ENCODE measurements at regions not wholly inside any gene's neighbourhood (a gene's known extent, or its start where the extent isn't known, plus 50 kb on each side); places are given as distances from the start of the nearest gene placed in this dataset.
"Not testable (repeated sequence)": the region's sequence is repeated elsewhere in the genome, so short reads cannot be mapped to it uniquely, and the experiment has no call there.

GRCh38 chr7:82501346-82501745 lies 57.8 kb upstream of the CACNA2D1 start:
- no peaks in the 10 kb centered on the region for H3F3A ChIP-seq (ENCODE audit: insufficient read depth, low read length, poor library complexity, severe bottlenecking)
- H3K4me3 ChIP-seq (ENCODE audit: low read length) = no peak overlapping the region
- TF ChIP-seq REST (IDR thresholded peaks at IDR 0.05; ENCODE audit: borderline replicate concordance) (no peak), RAD21 (conservative IDR thresholded peaks at IDR 0.05) (no peak), EZH2 (IDR thresholded peaks at IDR 0.05; ENCODE audit: borderline replicate concordance, insufficient read depth, low read length, poor library complexity, severe bottlenecking) (no peak), MXI1 (conservative IDR thresholded peaks at IDR 0.05; ENCODE audit: poor library complexity, severe bottlenecking) (no peak), POLR2AphosphoS5 (IDR thresholded peaks at IDR 0.05) (no peak), TAF1 (IDR thresholded peaks at IDR 0.05; ENCODE audit: low read depth) (no peak)
- H2AFZ ChIP-seq (ENCODE audit: low read depth, low read length) = no peak overlapping the region
- H3K9me3 ChIP-seq (ENCODE audit: low read length) = no peaks in the 10 kb centered on the region
- H3K36me3 ChIP-seq (ENCODE audit: insufficient read depth, low read length) = no peaks in the 10 kb centered on the region
- no peak overlapping the region for H3K4me2 ChIP-seq (ENCODE audit: low read length)
- no peaks in the 10 kb centered on the region for H3K27me3 ChIP-seq (ENCODE audit: insufficient read depth, low read depth, low read length)
- no peaks in the 10 kb centered on the region for H3K79me2 ChIP-seq (replicated peaks; ENCODE audit: insufficient read depth, low read length)
- H3K27ac ChIP-seq (ENCODE audit: low read length) = no peak overlapping the region
- H3K9me2 ChIP-seq (ENCODE audit: insufficient read depth, low read length) = no peaks in the 10 kb centered on the region
- no peak overlapping the region for H3K9ac ChIP-seq (ENCODE audit: low read length)
- no peaks in the 10 kb centered on the region for H4K20me1 ChIP-seq (ENCODE audit: insufficient read depth)

- not testable (repeated sequence) for H3K27ac ChIP-seq (ENCODE audit: low read length); H3K4me3 ChIP-seq (ENCODE audit: low read length)
Observed at GRCh38 chr7:82499546-82499945, 56.0 kb upstream of the CACNA2D1 start.

GRCh38 chr7:82494420-82494819 lies 50.8 kb upstream of the CACNA2D1 start:
- Histone ChIP-seq H3K27ac (ENCODE audit: low read length) (no peak overlapping the region), H3K4me2 (ENCODE audit: low read length) (no peak overlapping the region), H3K27me3 (ENCODE audit: insufficient read depth, low read depth, low read length) (no peaks in the 10 kb centered on the region)

More at GRCh38 chr7:82499546-82499945, 56.0 kb upstream of the CACNA2D1 start:
- not testable (repeated sequence) for H3K9me2 ChIP-seq (ENCODE audit: insufficient read depth, low read length); H3K27me3 ChIP-seq (ENCODE audit: insufficient read depth, low read depth, low read length); H3K9ac ChIP-seq (ENCODE audit: low read length); H3K4me2 ChIP-seq (ENCODE audit: low read length); H3K79me2 ChIP-seq (replicated peaks; ENCODE audit: insufficient read depth, low read length); H2AFZ ChIP-seq (ENCODE audit: low read depth, low read length); H3K9me3 ChIP-seq (ENCODE audit: low read length); H3K36me3 ChIP-seq (ENCODE audit: insufficient read depth, low read length); H3F3A ChIP-seq (ENCODE audit: insufficient read depth, low read length, poor library complexity, severe bottlenecking); H4K20me1 ChIP-seq (ENCODE audit: insufficient read depth)

More at GRCh38 chr7:82494420-82494819, 50.8 kb upstream of the CACNA2D1 start:
- Histone ChIP-seq H2AFZ (ENCODE audit: low read depth, low read length) (no peak overlapping the region), H3F3A (ENCODE audit: insufficient read depth, low read length, poor library complexity, severe bottlenecking) (no peaks in the 10 kb centered on the region), H3K36me3 (ENCODE audit: insufficient read depth, low read length) (no peaks in the 10 kb centered on the region), H3K9me3 (ENCODE audit: low read length) (no peaks in the 10 kb centered on the region), H4K20me1 (ENCODE audit: insufficient read depth) (no peaks in the 10 kb centered on the region), H3K9ac (ENCODE audit: low read length) (no peak overlapping the region), H3K79me2 (replicated peaks; ENCODE audit: insufficient read depth, low read length) (no peaks in the 10 kb centered on the region), H3K9me2 (ENCODE audit: insufficient read depth, low read length) (no peaks in the 10 kb centered on the region), H3K4me3 (ENCODE audit: low read length) (no peak overlapping the region)
- TF ChIP-seq POLR2AphosphoS5 (IDR thresholded peaks at IDR 0.05) (no peak), EP300 (conservative IDR thresholded peaks at IDR 0.05; ENCODE audit: poor library complexity, severe bottlenecking) (no peak), SMC3 (conservative IDR thresholded peaks at IDR 0.05; ENCODE audit: poor library complexity) (no peak), REST (IDR thresholded peaks at IDR 0.05; ENCODE audit: borderline replicate concordance) (no peak), TAF1 (IDR thresholded peaks at IDR 0.05; ENCODE audit: low read depth) (no peak), EZH2 (IDR thresholded peaks at IDR 0.05; ENCODE audit: borderline replicate concordance, insufficient read depth, low read length, poor library complexity, severe bottlenecking) (no peak)

All from neural cell (in vitro differentiated cells).